OCI-LY1 (cell line): ENCODE measurements at regions not wholly inside any gene's neighbourhood (a gene's known extent, or its start where the extent isn't known, plus 50 kb on each side); places are given as distances from the start of the nearest gene placed in this dataset.

Experiments
- H2AFZ ChIP-seq: fragments of 200-600 bp; sonication (generic), shearing (Covaris generic); 2 replicates; pipeline ENCODE4 v1.6.0; 2014; ENCODE audit warnings: antibody characterized with exemption, mild to moderate bottlenecking, low read length
- H3F3A ChIP-seq: fragments of 200-600 bp; sonication (generic), shearing (Covaris generic); 2 replicates; pipeline ENCODE4 v1.6.0; 2014; ENCODE audit warnings: mild to moderate bottlenecking, antibody characterized with exemption, low read length, moderate library complexity; ENCODE audit not compliant: insufficient read depth
- H3K27ac ChIP-seq: fragments of 200-600 bp; sonication (generic); 2 replicates; pipeline ENCODE4 v1.5.1; 2014; ENCODE audit warnings: low read length, mixed run types, mild to moderate bottlenecking, low read depth; ENCODE audit not compliant: poor library complexity, severe bottlenecking
- H3K27me3 ChIP-seq: fragments of 200-600 bp; sonication (generic); 2 replicates; pipeline ENCODE4 v1.6.0; 2014; ENCODE audit warnings: antibody characterized with exemption, mild to moderate bottlenecking, low read length, moderate library complexity; ENCODE audit not compliant: insufficient read depth
- H3K36me3 ChIP-seq: fragments of 200-600 bp; sonication (generic); 2 replicates; pipeline ENCODE4 v1.6.1; 2014; ENCODE audit warnings: mild to moderate bottlenecking, antibody characterized with exemption, low read length, moderate library complexity, mixed read lengths; ENCODE audit not compliant: insufficient read depth
- H3K4me1 ChIP-seq: fragments of 200-600 bp; sonication (generic); 2 replicates; pipeline ENCODE4 v1.5.1; 2014; ENCODE audit warnings: mild to moderate bottlenecking, low read length, moderate library complexity; ENCODE audit not compliant: insufficient read depth, severe bottlenecking
- H3K4me2 ChIP-seq: fragments of 200-600 bp; sonication (generic), shearing (Covaris generic); 2 replicates; pipeline ENCODE4 v1.6.1; 2014; ENCODE audit warnings: low read length
- H3K4me3 ChIP-seq: fragments of 200-600 bp; sonication (generic); 2 replicates; pipeline ENCODE4 v1.5.1; 2014; ENCODE audit warnings: low read length, low read depth, mild to moderate bottlenecking, mixed read lengths; ENCODE audit not compliant: poor library complexity, severe bottlenecking
- H3K79me2 ChIP-seq: fragments of 200-600 bp; shearing (Covaris generic); 2 replicates; pipeline ENCODE4 v1.6.1; 2016; ENCODE audit warnings: mixed run types, low read length, mixed read lengths; ENCODE audit not compliant: insufficient read depth
- H3K9ac ChIP-seq: fragments of 200-600 bp; sonication (generic), shearing (Covaris generic); 2 replicates; pipeline ENCODE4 v1.6.1; 2014; ENCODE audit warnings: mild to moderate bottlenecking, low read length, mixed read lengths
- H3K9me2 ChIP-seq: fragments of 200-600 bp; sonication (generic), shearing (Covaris generic); 2 replicates; pipeline ENCODE4 v1.6.1; 2014; ENCODE audit warnings: low read depth, mild to moderate bottlenecking, low read length, mixed read lengths
- H3K9me3 ChIP-seq: fragments of 200-600 bp; shearing (Covaris generic); 2 replicates; pipeline ENCODE4 v1.6.1; 2014; ENCODE audit warnings: low read length, mixed read lengths
- H4K20me1 ChIP-seq: fragments of 200-600 bp; sonication (generic), shearing (Covaris generic); 2 replicates; pipeline ENCODE4 v1.6.0; 2016; ENCODE audit warnings: mild to moderate bottlenecking, low read length; ENCODE audit not compliant: insufficient read depth
- EZH2 ChIP-seq: fragments of 200-600 bp; sonication (generic), shearing (Covaris generic); IDR thresholded peaks from 2 replicates; pipeline ENCODE4 v1.8.0; 2017; ENCODE audit warnings: borderline replicate concordance, mixed run types, mild to moderate bottlenecking, antibody characterized with exemption, low read length, moderate library complexity, mixed read lengths
- TF ChIP-seq, protein P1 (sequence below): fragments of 200-600 bp; sonication (generic), shearing (Covaris generic); IDR thresholded peaks from 2 replicates; pipeline ENCODE4 v1.5.1; 2017; ENCODE audit warnings: mild to moderate bottlenecking, antibody characterized with exemption, low read length, moderate library complexity, mixed read lengths

DNA sequence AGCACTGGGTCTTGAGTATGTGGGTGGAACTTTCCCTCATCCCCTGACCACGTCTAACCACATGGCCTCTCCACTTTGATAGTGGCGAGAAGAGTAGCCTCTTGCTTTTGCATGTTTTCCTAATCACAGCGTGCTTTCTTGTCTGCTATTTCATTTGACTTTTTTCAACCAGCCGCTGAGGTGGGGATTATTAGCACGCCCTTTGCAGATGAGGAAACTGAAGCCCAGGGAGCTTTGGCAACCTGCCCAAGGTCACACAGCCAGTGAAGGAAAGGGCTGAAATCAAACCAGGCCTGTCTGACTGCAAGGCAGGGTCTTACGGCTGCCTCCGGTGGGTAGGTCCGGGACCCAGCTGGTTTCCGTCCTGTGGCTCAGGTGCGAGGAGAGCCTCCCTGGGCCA, 106.5 kb upstream of the MSX2 start:
- no peaks in the 10 kb centered on the region for H3K4me1 ChIP-seq
- H3K9me2 ChIP-seq = no peaks in the 10 kb centered on the region
- no peak overlapping the region for H3K4me2 ChIP-seq
- no peaks in the 10 kb centered on the region for H3K27me3 ChIP-seq
- no peaks in the 10 kb centered on the region for H4K20me1 ChIP-seq
- no peaks in the 10 kb centered on the region for H3K36me3 ChIP-seq
- H3K27ac ChIP-seq = no peak overlapping the region
- H3F3A ChIP-seq = no peaks in the 10 kb centered on the region
- H2AFZ ChIP-seq = no peak overlapping the region
- no peak overlapping the region for H3K4me3 ChIP-seq
- H3K9me3 ChIP-seq = no peaks in the 10 kb centered on the region
- TF ChIP-seq, protein P1, sequence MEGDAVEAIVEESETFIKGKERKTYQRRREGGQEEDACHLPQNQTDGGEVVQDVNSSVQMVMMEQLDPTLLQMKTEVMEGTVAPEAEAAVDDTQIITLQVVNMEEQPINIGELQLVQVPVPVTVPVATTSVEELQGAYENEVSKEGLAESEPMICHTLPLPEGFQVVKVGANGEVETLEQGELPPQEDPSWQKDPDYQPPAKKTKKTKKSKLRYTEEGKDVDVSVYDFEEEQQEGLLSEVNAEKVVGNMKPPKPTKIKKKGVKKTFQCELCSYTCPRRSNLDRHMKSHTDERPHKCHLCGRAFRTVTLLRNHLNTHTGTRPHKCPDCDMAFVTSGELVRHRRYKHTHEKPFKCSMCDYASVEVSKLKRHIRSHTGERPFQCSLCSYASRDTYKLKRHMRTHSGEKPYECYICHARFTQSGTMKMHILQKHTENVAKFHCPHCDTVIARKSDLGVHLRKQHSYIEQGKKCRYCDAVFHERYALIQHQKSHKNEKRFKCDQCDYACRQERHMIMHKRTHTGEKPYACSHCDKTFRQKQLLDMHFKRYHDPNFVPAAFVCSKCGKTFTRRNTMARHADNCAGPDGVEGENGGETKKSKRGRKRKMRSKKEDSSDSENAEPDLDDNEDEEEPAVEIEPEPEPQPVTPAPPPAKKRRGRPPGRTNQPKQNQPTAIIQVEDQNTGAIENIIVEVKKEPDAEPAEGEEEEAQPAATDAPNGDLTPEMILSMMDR = no peak
- TF ChIP-seq EZH2 = no peak
- H3K79me2 ChIP-seq = no peaks in the 10 kb centered on the region
- H3K9ac ChIP-seq = no peak overlapping the region

DNA sequence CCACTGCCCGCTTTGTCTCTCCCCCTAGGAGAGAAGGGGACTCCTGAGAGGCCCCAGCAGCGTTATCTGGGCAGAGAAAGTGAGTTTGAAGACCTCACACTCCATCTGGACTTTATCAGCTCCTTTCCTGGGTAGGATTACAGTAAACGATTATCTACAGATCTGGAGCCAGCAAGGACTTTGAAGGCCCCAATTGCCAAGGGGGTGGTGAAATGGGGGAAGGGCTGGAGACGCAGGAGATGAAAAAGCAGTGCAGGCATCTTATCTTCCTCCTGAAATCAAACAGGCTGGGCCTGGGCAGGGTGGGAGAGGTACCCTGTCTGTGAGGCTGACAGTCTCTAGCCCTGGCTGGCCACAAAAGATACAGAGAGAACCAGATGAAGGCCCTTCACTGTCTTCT, 105.8 kb upstream of the MSX2 start:
- no peak overlapping the region for H3K4me3 ChIP-seq
- no peaks in the 10 kb centered on the region for H3K9me3 ChIP-seq
- H3K27me3 ChIP-seq = no peaks in the 10 kb centered on the region
- H3K9ac ChIP-seq = no peak overlapping the region
- no peaks in the 10 kb centered on the region for H3F3A ChIP-seq
- H3K27ac ChIP-seq = no peak overlapping the region
- H3K79me2 ChIP-seq = no peaks in the 10 kb centered on the region
- TF ChIP-seq, protein P1 = no peak
- no peak for TF ChIP-seq EZH2
- no peaks in the 10 kb centered on the region for H4K20me1 ChIP-seq
- no peaks in the 10 kb centered on the region for H3K9me2 ChIP-seq
- no peaks in the 10 kb centered on the region for H3K36me3 ChIP-seq
- no peak overlapping the region for H2AFZ ChIP-seq
- H3K4me2 ChIP-seq = no peak overlapping the region
- H3K4me1 ChIP-seq = no peaks in the 10 kb centered on the region

- Histone ChIP-seq H3K27me3 (no peaks in the 10 kb centered on the region), H2AFZ (no peak overlapping the region), H3K4me2 (no peak overlapping the region), H3K79me2 (no peaks in the 10 kb centered on the region), H3K4me3 (no peak overlapping the region), H3K9me2 (no peaks in the 10 kb centered on the region), H3K4me1 (no peaks in the 10 kb centered on the region), H3K27ac (no peak overlapping the region), H3K9me3 (no peaks in the 10 kb centered on the region), H4K20me1 (no peaks in the 10 kb centered on the region), H3K9ac (no peak overlapping the region), H3K36me3 (no peaks in the 10 kb centered on the region), H3F3A (no peaks in the 10 kb centered on the region)
- TF ChIP-seq, protein P1 = no peak
- TF ChIP-seq EZH2 = no peak
Observed at GRCh38 chr5:174622067-174622466, 102.3 kb upstream of the MSX2 start.
